AG09309 (cell line): ENCODE measurements at regions not wholly inside any gene's neighbourhood (a gene's known extent, or its start where the extent isn't known, plus 50 kb on each side); places are given as distances from the start of the nearest gene placed in this dataset.

Experiments
- DNase-seq: peaks from one replicate; pipeline ENCODE4 v3.0.0-alpha.2; 2010; ENCODE audit warnings: low read depth
- H3K4me3 ChIP-seq: 2 replicates; pipeline ENCODE4 v1.5.1; 2011; ENCODE audit warnings: mild to moderate bottlenecking, low read depth, low read length, moderate library complexity; ENCODE audit not compliant: control insufficient read depth
- TF ChIP-seq, protein P1 (sequence below): IDR thresholded peaks from 2 replicates; pipeline ENCODE4 v1.5.1; 2011; ENCODE audit warnings: mild to moderate bottlenecking, low read depth, low read length, inconsistent platforms; ENCODE audit not compliant: insufficient read depth, control insufficient read depth; ENCODE audit errors: missing control alignments

- DNase-seq = no peak
- no peak overlapping the region for H3K4me3 ChIP-seq
- TF ChIP-seq, protein P1, sequence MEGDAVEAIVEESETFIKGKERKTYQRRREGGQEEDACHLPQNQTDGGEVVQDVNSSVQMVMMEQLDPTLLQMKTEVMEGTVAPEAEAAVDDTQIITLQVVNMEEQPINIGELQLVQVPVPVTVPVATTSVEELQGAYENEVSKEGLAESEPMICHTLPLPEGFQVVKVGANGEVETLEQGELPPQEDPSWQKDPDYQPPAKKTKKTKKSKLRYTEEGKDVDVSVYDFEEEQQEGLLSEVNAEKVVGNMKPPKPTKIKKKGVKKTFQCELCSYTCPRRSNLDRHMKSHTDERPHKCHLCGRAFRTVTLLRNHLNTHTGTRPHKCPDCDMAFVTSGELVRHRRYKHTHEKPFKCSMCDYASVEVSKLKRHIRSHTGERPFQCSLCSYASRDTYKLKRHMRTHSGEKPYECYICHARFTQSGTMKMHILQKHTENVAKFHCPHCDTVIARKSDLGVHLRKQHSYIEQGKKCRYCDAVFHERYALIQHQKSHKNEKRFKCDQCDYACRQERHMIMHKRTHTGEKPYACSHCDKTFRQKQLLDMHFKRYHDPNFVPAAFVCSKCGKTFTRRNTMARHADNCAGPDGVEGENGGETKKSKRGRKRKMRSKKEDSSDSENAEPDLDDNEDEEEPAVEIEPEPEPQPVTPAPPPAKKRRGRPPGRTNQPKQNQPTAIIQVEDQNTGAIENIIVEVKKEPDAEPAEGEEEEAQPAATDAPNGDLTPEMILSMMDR = no peak
Measured at GRCh38 chr16:5455110-5455509, 357.5 kb upstream of the EEF2KMT start.

DNA sequence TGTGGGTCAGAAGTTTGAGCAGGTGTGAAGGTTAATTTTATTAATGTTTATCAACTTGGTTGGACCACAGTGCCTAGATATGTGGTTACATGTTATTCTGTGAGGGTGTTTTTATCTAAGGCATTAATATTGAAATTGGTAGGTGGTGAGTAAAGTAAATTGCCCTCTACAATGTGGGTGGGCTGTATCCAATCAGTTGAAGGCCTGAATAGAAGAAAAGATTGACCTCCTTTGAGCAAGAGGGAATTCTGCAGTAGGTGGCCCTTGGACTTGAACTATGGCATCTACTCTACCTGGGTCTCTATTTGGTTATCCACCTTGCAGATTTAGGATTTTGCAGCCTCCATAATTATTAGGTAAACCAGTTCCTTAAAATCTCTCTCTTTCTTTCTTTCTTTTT, 356.8 kb upstream of the EEF2KMT start:
- TF ChIP-seq, protein P1 = no peak
- no peak overlapping the region for H3K4me3 ChIP-seq
- DNase-seq = no peak

- TF ChIP-seq, protein P1 = no peak
- no peak overlapping the region for H3K4me3 ChIP-seq
- DNase-seq = no peak
Measured at GRCh38 chr16:5451641-5452040, 354.0 kb upstream of the EEF2KMT start.

- no peak for DNase-seq
- H3K4me3 ChIP-seq = no peak overlapping the region
- TF ChIP-seq, protein P1 = no peak
Measured at GRCh38 chr16:5450409-5451104, 353.0 kb upstream of the EEF2KMT start.

- TF ChIP-seq, protein P1 = no peak
- H3K4me3 ChIP-seq = no peak overlapping the region
- no peak for DNase-seq
Measured at GRCh38 chr16:5449901-5450300, 352.3 kb upstream of the EEF2KMT start.

DNA sequence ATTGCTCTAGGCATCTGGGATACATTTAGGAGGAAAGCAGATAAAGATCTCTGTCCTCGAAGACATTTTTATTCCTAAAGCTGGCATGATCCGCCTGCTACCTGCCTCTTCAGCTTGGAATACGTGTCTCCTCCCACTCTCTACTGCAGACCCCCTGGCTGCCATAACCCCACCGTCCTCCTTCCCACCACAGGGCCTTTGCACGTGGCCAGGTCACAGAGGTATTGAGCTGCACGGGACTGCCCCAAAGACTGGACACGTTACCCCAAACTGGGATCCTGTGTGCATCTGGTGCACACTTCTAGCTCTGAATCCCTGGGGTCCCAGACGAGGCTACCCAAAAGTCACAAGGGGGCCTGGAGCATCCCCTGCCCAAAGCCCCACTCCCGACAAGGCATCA, 351.2 kb upstream of the EEF2KMT start:
- no peak overlapping the region for H3K4me3 ChIP-seq
- DNase-seq = no peak
- TF ChIP-seq, protein P1 = no peak
